Astrocyte (in vitro differentiated cells and primary cell): ENCODE measurements at regions not wholly inside any gene's neighbourhood (a gene's known extent, or its start where the extent isn't known, plus 50 kb on each side); places are given as distances from the start of the nearest gene placed in this dataset.

Source experiments
- EZH2 ChIP-seq: IDR thresholded peaks from 2 replicates; pipeline ENCODE4 v1.6.1; 2012; ENCODE audit warnings: mild to moderate bottlenecking, low read length, inconsistent platforms; ENCODE audit not compliant: insufficient read depth
- TF ChIP-seq, protein P1 (sequence below): IDR thresholded peaks from 2 replicates; pipeline ENCODE4 v1.5.1; 2011; ENCODE audit warnings: low read depth, mild to moderate bottlenecking, inconsistent platforms, low read length, moderate library complexity; ENCODE audit not compliant: insufficient read depth

DNA sequence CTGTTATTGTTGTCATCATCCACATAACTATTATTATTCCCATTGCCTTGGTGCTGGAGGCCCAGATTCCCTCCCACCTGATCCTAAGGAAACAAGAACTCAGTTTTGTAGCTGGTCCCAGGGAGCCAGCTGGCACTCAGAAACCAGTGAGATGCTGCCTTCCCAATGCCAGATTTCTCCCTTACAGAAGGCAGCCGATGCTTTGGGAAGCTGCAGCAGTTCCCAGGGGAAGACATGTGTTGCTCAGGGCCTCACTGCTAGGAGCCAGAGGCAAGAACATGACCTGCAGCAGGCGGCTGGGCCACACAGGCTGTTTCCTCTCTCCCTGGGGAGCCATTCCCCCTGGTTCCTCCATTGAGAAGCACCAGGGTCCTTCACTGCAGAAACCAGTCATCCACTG lies 59.9 kb upstream of the GRIN2A start:
- TF ChIP-seq, protein P1, sequence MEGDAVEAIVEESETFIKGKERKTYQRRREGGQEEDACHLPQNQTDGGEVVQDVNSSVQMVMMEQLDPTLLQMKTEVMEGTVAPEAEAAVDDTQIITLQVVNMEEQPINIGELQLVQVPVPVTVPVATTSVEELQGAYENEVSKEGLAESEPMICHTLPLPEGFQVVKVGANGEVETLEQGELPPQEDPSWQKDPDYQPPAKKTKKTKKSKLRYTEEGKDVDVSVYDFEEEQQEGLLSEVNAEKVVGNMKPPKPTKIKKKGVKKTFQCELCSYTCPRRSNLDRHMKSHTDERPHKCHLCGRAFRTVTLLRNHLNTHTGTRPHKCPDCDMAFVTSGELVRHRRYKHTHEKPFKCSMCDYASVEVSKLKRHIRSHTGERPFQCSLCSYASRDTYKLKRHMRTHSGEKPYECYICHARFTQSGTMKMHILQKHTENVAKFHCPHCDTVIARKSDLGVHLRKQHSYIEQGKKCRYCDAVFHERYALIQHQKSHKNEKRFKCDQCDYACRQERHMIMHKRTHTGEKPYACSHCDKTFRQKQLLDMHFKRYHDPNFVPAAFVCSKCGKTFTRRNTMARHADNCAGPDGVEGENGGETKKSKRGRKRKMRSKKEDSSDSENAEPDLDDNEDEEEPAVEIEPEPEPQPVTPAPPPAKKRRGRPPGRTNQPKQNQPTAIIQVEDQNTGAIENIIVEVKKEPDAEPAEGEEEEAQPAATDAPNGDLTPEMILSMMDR: no peak
- no peak for TF ChIP-seq EZH2
